HG03342 (cell line): ENCODE measurements at regions not wholly inside any gene's neighbourhood (a gene's known extent, or its start where the extent isn't known, plus 50 kb on each side); places are given as distances from the start of the nearest gene placed in this dataset.
"Not testable (repeated sequence)": the region's sequence is repeated elsewhere in the genome, so short reads cannot be mapped to it uniquely, and the experiment has no call there.

Experiments used
- ATAC-seq: cut with Tn5 transposase; IDR thresholded peaks from one replicate; pipeline ENCODE4 v1.9.1; 2021; ENCODE audit warnings: mild to moderate bottlenecking, moderate library complexity; ENCODE audit not compliant: unreplicated experiment

DNA sequence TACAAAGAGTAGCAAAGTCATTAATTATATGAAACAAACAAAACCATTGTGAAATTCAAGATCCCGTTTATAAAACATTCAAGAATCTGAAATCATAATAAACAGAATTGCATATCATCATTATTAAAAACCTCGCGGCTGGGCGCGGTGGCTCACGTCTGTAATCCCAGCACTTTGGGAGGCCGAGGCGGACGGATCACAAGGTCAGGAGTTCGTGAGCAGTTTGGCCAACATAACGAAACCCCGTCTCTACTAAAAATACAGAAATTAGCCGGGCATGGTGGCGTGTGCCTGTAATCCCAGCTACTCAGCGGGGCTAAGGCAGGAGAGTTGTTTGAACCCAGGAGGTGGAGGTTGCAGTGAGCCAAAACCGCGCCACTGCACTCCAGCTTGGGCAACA lies 80.3 kb upstream of the COPS8 start:
- not testable (repeated sequence) for ATAC-seq

DNA sequence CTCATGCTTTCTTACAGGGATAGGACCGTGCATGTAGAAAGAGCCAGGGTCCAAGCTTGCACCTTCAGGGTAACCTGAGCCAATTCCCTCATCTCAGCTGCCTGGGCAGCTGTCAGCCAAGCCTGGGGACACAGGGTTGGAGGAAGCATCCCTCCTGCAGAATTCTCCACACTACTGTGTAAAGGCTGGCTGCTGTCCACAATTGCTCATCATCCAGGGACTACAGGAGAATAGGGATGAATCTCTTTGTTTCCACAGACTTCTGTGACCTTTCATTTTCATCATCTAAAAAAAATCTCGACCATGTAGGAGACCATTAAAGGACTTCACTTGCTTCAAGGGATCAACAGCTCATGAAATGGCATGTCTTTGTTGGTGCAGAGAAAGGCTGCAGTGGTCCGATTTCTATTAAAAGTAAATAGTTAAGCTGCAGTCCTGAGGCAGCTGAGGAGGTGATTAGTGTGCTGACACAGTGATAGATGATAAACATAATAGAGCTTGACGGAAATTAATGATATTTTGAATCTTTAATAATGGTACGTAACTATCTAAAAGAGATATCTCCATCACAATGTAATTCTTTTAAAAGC lies 74.4 kb upstream of the COPS8 start:
- no peak for ATAC-seq

DNA sequence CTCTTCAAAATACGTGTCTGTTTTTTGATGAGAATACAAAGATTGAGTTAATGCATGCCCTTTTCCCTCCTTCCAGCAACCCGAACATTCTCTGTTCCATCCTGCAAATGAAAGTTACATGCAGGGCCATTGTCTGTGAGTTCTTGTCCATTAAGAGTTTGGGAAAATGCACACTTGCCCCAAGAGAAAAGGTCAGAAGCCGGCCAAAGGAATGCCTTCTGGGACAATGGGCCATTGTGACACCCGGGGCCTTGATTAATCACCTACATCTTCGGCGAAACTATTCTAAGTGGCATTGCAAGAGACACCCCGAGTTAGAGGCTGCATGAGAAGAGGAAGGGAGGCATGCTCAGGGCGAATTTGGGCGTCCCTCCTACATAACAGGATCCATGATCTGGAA lies 73.7 kb upstream of the COPS8 start:
- no peak for ATAC-seq

DNA sequence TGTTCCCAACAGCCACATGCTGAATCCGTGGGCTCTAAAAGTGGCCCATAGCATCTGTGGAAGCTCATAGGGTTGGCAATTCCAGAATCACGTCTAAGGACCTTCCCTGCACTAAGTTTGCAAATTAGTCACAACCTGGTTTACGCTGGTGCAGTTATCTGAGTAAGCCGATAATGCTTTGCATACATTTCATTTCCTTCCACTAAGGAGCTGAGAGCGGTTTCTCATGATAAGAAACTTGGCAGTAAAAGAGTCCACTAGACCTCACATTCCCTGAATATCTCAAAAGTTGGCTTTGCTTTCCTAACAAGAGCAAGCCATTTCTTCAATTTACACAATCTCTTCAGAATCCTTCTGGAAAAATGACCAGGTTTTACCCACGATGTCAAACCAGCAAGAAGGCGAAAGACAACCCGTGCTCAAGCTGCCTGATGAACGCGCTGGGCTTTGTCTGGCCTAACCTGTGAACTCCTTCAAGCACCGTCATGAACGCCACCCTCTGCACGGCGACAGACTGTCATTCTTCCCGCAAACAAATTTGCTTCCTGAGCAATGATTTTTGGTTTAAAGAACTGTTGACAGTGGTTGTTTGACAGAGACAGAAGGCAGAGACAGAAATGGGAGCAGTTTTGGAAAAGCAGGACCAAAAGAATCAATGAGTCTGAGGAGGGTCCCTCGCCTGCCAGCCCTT lies 73.0 kb upstream of the COPS8 start:
- no peak for ATAC-seq

DNA sequence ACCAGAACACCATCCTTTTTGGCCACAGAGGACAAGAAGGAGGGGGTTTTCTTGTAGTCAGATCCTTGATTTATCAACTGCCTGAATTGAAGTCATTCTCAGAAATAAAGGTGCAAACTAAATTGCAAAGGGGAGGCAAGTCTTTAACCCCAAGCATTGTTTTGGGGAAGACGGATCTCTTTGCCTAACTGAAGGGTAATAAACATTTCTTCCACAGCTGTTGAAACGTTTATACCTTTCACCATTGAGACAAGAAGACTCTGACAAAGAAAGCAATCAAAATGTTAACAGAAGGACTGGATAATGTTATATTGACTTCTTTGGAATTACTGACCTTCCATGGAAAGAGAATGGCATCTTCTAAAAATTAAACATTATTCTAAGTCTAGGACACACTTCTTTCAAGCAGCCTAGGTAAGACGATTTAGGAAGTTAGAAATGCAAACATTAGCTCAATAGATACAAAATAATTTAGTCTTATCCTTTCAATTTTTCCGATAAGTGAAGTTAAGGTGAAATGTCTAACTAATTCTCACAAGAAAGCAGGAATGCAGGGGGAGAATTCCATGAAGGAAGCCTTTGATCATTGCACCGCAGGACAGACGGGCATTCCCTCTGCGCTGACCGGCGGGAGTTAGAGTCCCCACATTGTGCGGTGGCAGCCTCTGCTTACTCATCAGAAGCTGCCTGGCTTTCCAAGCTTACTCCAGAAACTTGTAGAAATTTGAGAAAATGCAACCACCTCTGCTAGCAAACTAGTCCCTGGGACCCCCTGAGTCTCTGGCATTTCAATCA lies 69.4 kb upstream of the COPS8 start:
- ATAC-seq = no peak

DNA sequence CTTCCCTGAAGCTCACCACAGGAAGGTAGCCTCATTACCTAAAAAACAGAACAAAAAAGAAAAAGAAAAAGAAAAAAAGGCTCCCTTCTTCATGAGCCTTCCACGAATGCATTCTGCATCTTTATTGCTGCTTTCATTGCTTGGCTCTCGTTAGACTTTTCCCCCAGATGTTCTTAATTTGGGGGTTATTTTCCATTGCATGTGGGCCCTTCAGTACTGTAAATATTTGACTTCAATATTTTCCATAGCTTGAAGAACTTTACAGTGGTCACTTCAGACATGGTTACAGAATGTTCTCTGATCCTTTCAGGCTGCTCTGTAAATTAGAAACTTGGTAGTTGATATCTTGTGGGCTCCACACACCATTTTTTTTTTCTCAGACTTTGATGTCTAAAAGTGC lies 65.6 kb upstream of the COPS8 start:
- ATAC-seq = no peak

DNA sequence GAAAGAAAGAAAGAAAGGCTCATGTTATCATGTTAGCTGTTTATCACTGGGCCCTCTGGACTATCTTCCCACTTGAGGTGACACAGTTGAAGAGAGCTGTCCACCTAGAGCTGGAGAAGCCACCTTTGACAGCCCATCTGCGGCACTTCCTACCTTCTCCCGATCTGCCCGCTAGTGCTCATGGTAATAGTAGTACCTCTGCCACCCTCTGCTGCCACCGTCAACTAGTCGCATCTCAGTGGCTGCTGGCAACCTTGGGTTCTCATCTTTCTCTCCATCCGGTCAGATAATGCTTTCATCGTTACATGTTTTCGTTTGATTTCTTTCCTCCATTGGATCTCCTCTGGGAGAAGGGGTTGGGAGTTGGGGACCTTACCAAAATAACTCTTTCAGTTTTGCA lies 63.2 kb upstream of the COPS8 start:
- no peak for ATAC-seq

DNA sequence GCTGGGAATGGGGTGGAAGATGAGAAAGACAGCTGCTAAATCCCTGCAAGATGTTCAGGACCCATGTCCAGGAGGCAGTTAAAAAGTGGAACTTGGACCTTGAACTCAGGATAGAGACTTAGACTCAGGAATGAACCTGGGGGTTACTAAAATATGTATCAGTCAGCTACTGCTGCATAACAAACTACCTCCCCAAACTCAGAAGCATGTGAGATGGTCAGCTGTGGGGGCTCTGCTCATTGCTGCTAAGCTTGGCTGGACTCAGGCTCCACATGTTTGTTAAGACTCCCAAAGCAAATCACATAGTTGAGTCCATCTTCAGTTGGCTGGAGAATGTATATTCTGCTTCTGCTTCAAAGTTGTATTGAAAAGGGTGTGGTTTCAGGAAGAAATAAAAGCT lies 61.4 kb upstream of the COPS8 start:
- no peak for ATAC-seq

DNA sequence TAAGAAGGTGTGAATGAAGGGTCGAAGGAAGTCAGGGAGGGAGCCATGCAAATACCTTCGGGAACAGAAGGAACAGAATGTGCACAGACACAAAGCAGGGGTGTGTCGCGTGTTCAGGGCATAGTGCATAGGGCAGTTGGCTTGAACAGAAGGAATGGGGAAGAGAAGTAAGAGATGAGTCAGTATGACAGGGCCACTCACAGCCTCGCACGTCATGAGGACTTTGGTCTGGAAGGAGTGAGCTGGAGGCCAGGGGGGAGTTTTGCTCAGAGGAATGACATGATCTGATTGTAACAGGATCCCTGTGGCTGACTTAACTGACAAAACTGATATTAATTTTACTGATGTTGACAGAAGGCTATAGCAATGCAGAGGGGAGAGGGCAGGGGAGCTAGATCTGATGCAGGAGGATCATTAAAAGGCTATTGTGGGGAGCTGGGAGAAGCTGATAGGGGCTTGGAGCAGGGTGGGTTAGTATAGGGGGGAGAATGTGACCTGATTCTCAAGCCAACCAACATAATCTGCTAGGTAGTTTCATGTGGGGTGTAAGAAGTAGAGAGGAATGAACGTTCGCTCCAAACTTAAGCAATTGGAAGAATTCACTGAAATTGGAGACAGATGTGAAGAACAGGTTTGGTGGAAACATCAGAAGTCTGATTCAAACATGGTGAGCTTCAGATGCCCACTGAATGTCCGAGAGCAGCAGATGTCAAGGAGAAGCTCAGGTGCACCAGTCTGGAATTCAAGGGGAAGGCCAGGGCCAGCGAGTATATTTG lies 60.4 kb upstream of the COPS8 start:
- ATAC-seq = no peak

DNA sequence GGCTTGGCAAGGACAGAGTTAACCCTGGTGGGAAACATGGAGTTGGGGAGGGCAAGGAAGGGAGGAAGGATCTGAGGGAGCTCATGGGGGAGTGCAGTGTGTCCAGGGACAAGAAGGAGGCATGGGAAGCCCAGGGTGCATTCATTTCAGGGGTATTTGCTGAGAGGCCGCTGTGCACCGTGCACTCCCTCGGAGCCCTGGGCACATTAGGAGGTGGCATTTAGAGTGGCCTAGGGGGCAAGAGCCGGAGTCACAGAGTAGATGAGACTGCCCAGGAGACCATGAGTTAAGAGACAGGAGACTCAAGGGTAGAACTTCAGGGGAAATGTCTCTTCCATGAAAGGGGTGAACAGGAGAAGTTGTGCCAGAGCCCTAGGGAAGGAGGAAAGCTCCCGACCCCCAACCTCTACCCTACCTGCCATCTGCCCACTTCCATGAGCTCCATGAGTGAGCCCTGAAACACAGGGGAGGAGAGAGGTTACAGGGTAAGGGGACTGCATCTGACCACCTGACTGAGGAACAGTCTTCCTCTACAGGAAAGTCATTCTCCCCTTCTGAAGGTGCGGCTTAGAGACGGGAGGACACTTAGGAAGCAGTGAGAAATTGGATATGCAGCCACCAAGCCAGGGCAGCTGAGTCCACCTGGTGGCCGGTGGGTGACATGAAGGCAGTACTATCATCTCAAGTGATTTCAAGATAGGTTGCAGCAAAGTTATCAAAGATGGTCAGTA lies 58.5 kb upstream of the COPS8 start:
- no peak for ATAC-seq

DNA sequence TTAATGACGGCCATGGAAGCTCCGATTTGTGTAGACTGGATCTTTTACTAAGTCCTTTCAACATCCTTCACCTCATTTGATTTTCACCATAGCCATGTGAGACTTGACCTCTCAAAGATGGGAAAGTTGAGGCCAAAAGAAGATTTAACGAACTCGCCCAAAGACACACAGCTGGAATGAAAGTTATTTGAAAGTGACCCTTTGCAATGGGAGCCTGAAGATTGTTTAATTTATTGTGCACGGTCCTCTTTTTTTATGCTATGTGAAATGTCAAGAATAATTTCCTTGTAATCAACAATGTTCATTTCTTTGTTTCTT lies 58.0 kb upstream of the COPS8 start:
- no peak for ATAC-seq

DNA sequence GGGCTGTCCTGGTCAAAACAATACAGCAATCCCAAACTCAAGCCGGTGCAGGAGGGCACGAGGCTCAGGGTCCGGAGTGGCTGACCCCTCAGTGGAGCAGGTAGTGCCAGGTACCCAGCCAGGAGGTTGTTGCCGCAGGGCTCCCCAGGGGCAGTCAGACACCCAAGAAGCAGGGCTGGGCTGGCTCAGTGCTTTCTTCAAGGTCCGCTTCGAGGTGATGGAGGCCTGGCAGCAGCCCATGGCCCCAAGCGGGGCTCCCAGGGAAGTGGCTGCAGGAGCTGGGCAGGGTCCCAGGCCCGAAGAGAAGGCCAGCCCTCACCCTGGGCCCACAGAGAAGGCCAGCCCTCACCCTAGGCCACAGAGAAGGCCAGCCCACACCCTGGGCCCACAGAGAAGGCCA lies 55.3 kb upstream of the COPS8 start:
- ATAC-seq = no peak

DNA sequence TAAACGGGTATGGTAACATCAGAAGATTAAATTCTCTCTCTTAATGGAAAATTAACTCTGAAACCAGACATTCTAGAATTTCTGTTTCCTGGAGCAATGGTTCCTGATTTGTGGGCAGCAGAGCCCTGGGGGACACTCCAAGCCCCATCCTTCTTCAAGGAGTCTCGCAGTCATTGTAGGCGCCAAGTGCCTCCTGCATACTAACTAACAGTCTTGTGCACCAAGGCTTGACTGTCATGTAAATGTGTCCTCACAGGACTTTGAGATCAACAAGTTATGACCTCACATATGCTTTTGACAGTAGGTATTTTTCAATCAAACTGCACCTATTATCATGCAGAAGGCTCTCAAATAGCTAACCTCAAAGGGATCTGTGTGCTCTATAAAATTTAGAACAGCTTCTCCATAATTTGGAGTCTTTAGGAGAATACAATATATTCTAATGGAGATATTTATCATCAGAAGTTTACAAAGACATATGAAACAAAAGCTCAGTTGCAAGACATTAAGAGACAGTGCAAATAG lies 52.1 kb upstream of the COPS8 start:
- ATAC-seq = no peak

DNA sequence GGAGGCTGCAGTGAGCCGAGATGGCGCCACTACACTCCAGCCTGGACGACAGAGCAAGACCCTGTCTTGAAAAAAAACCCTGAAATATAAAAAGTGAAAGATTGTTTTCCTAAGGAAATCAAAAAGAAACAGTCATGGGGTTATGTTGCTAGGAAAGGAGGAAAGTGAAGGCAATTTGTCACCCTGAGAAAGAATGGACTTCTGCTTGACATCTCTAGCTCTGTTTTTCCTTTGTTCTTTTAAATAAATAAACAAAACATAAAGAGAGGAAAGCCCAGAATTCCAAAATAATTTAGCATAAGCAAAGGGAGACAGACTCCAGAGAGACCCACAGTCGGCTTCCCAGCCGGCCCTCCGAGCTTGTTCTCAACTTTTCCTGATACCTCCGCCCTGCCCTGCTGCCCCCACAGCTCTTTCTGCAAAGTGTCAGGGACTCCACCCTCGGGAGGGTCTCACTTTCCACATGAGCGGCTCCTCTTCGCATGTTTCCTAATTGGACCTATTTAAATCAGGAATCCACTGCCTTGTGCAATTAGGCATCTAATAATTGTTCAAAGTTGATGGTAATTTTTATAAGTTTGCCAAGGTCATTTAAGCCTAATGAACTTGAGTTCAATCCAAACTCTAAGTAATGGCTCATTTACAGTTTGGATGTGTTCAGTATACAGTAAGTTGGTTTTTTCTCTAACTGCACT lies 49.8 kb upstream of the COPS8 start:
- ATAC-seq = no peak
